ENCODE measurements at regions not wholly inside any gene's neighbourhood (a gene's known extent, or its start where the extent isn't known, plus 50 kb on each side); places are given as distances from the start of the nearest gene placed in this dataset.

DNA sequence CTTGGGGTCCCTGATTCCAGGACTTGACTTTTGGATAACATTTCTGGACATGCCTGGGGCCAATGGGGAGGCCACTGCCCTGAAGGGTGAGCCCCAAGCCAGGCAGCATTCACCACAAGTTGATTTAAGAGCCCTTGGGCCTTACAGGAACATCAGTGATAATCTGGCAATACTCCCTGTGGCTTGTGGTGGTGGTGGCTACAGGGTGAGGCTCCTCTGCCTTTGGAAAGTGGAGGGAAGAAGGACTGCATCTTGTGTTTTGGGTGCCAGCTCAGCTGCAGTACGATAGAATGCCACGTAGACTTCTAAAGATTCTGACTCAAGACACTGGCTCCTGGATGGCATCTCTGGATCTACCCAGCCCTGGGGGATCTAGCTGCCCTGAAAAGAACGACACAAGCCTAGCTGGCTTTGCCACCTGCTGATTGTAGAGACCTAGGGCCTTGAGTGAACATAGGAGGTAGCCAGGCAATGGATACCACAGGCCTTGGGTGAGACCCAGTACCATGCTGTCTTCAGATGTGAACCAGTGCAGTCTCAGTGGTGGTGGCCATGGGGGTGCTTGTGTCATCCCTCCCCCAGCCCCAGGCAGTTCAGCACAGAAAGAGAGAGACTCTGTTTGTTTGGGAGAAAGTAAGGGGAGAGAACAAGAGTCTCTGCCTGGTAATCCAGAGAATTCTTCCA lies 79.0 kb upstream of the DAP start:
- intact Hi-C loops (cut with DNase I) = no loop called here
- no peaks in the 10 kb centered on the region for H3K4me1 ChIP-seq
- no peaks in the 10 kb centered on the region for H3K36me3 ChIP-seq
- no peak for TF ChIP-seq POLR2A (IDR thresholded peaks at IDR 0.05)
- TF ChIP-seq, protein P1, sequence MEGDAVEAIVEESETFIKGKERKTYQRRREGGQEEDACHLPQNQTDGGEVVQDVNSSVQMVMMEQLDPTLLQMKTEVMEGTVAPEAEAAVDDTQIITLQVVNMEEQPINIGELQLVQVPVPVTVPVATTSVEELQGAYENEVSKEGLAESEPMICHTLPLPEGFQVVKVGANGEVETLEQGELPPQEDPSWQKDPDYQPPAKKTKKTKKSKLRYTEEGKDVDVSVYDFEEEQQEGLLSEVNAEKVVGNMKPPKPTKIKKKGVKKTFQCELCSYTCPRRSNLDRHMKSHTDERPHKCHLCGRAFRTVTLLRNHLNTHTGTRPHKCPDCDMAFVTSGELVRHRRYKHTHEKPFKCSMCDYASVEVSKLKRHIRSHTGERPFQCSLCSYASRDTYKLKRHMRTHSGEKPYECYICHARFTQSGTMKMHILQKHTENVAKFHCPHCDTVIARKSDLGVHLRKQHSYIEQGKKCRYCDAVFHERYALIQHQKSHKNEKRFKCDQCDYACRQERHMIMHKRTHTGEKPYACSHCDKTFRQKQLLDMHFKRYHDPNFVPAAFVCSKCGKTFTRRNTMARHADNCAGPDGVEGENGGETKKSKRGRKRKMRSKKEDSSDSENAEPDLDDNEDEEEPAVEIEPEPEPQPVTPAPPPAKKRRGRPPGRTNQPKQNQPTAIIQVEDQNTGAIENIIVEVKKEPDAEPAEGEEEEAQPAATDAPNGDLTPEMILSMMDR (IDR thresholded peaks at IDR 0.05) = no peak
- no peak overlapping the region for H3K4me3 ChIP-seq (replicated peaks in 1 of 3)
- H3K9me3 ChIP-seq = no peaks in the 10 kb centered on the region
- H3K27ac ChIP-seq = no peak overlapping the region
- no peak for DNase-seq
- no peaks in the 10 kb centered on the region for H3K27me3 ChIP-seq
- WGBS, 2 donors = 90% methylated on average over 3 of the region's 3 CpGs; no CpG with 5 or more reads in 1 of the 2 donors

DNA sequence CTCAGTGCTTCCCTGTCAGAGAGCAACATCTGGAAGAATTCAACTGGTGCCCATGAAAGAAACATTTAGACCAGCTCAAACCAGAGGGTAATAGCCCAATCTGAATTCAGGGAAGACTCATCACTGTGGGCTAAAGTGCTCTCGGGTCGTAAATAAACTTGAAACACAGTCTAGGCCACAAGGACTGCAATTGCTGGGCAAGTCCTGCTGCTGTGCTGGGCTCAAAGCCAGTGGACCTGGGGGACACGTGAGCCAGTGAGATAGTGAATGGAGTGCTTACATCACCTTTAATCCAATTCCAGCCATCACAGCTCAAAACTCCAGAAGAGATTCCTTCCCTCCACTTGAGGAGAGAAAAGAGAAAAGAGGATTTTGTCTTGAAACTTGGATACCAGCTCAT lies 78.1 kb upstream of the DAP start:
- intact Hi-C loops (cut with DNase I) = no loop called here

DNA sequence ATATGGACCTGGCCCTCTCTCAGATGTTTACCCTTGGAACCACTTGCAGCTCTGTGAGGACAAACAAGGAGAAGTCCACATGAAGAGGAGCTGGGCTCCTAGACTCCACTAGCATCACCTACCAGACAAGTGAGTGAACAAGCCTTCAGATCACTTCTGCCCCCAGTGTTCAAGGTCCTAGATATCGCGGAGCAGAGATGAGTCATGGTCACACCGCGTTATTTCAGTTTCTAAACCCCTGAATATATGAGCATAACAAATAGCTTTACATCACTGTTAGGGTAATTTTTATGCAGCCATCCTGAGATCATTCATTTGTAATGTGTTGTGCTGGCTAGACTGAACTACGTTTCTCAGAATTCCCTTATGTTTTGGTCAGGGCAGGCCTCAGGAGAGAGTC lies 77.0 kb upstream of the DAP start:
- H3K27ac ChIP-seq = no peak overlapping the region
- no peaks in the 10 kb centered on the region for H3K36me3 ChIP-seq
- WGBS, 2 donors = 82 to 87% methylated on average over 5 of the region's 5 CpGs
- H3K9me3 ChIP-seq = no peaks in the 10 kb centered on the region
- DNase-seq = no peak
- no peak for TF ChIP-seq POLR2A (IDR thresholded peaks at IDR 0.05)
- TF ChIP-seq, protein P1 (IDR thresholded peaks at IDR 0.05) = no peak
- no peaks in the 10 kb centered on the region for H3K27me3 ChIP-seq
- intact Hi-C loops (cut with DNase I) = no loop called here
- no peaks in the 10 kb centered on the region for H3K4me1 ChIP-seq
- no peak overlapping the region for H3K4me3 ChIP-seq (replicated peaks in 1 of 3)

More for the DNA sequence above, 78.1 kb upstream of the DAP start:
- WGBS, 2 donors = 82 to 95% methylated on average over 3 of the region's 3 CpGs
- H3K36me3 ChIP-seq = no peaks in the 10 kb centered on the region
- no peak for DNase-seq
- H3K4me3 ChIP-seq (replicated peaks in 1 of 3) = no peak overlapping the region
- no peaks in the 10 kb centered on the region for H3K27me3 ChIP-seq
- H3K4me1 ChIP-seq = no peaks in the 10 kb centered on the region
- no peak for TF ChIP-seq POLR2A (IDR thresholded peaks at IDR 0.05)
- TF ChIP-seq, protein P1 (IDR thresholded peaks at IDR 0.05) = no peak
- no peak overlapping the region for H3K27ac ChIP-seq
- H3K9me3 ChIP-seq = no peaks in the 10 kb centered on the region

DNA sequence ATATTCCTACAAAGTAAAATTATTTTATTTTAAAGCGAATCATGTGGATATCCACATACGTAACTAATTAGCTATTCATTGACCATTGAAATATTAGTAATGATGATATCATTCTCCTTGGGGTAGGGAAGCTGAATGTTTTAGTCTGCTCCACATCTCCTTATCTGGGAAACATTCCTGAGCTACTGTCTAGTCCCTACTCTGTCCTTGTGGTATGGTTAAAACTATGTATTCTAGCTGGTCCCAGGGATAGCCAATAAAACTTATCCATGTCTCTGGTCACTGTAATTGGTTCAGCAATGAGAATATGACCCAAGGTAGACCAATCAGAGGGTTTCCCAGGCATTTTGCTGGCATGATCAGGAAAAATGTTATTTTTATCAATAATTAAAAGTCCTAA lies 76.0 kb upstream of the DAP start:
- intact Hi-C loops (cut with DNase I) = no loop called here
- H3K27me3 ChIP-seq = no peaks in the 10 kb centered on the region
- no peak for DNase-seq
- 97 to 98% methylated on average over 2 of the region's 2 CpGs for WGBS, 2 donors
- no peaks in the 10 kb centered on the region for H3K9me3 ChIP-seq
- H3K27ac ChIP-seq = no peak overlapping the region
- H3K36me3 ChIP-seq = no peaks in the 10 kb centered on the region
- no peak for TF ChIP-seq POLR2A (IDR thresholded peaks at IDR 0.05)
- TF ChIP-seq, protein P1 (IDR thresholded peaks at IDR 0.05) = no peak
- no peaks in the 10 kb centered on the region for H3K4me1 ChIP-seq
- H3K4me3 ChIP-seq (replicated peaks in 1 of 3) = no peak overlapping the region

DNA sequence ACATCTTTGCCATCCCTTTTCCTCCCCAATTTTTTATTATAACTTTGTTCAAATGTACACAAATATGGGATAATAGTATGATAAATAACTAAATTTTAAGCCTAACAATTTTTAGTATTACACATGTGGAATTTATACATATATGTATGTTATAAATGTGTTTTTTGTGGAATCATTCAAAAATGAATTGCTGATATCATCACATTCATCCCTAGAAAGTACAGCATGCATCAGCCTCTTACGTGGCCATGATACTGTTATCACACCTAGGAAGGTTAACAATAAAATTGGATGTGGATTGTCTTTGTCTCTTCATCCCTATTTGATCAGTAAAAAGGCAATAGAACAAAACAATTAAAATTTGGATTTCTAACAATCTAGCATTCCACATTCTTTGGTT lies 73.7 kb upstream of the DAP start:
- Histone ChIP-seq H3K27ac (no peak overlapping the region), H3K27me3 (no peaks in the 10 kb centered on the region), H3K9me3 (no peaks in the 10 kb centered on the region), H3K36me3 (no peaks in the 10 kb centered on the region), H3K4me1 (no peaks in the 10 kb centered on the region), H3K4me3 (replicated peaks in 1 of 3) (no peak overlapping the region)
- DNase-seq = no peak
- 96 to 98% methylated on average over 1 of the region's 1 CpG for WGBS, 2 donors
- intact Hi-C loops (cut with DNase I) = no loop called here
- no peak for TF ChIP-seq POLR2A (IDR thresholded peaks at IDR 0.05)
- TF ChIP-seq, protein P1 (IDR thresholded peaks at IDR 0.05) = no peak

Data from thyroid gland (tissue), 4 donors.